ENCODE measurements at regions not wholly inside any gene's neighbourhood (a gene's known extent, or its start where the extent isn't known, plus 50 kb on each side); places are given as distances from the start of the nearest gene placed in this dataset.

DNA sequence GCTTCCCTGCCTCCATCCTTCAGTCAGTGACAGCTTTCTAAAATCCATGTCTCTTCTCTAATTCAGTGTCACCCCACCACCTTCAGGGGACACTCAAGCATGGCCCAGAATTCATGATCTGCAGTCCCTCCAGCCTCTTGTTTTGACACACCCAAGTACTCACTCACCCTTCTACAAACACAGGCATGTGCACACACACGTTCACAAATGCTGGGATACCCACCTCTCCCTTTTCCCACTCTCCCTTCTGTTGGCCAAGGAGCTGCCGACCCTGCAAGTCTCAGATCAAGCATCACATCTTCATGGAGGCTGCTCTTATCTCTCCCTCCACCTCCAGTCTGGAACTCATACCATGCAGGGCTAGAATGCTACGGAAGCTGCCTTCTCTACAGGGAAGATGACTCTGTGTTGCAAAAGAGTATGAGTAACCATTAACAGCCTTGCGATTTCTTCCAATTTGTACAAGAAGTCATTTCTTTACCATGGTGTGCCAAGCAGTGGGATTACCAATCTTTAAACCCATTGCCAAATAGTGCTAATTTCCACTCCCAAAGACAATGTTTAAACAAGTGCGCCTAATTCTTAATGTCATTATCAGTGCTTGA lies 196.1 kb downstream of the BCL11B start:
- H3K79me2 ChIP-seq (ENCODE audit: insufficient read depth), result no peaks in the 10 kb centered on the region
- under 1% methylated on average over 5 of the region's 5 CpGs for WGBS (ENCODE audit: low lambda C conversion rate)
- H3K4me3 ChIP-seq (ENCODE audit: low read depth in 2 of 2, low read length in 1 of 2), result no peak overlapping the region
- H3K9me3 ChIP-seq, result no peaks in the 10 kb centered on the region
- no peaks in the 10 kb centered on the region for H3K4me1 ChIP-seq (ENCODE audit: control insufficient read depth in 1 of 2, insufficient read depth in 2 of 2, low read depth in 1 of 2, low read length in 1 of 2)
- no peaks in the 10 kb centered on the region for H3F3A ChIP-seq (replicated peaks; ENCODE audit: insufficient read depth)
- TF ChIP-seq RCOR1 (IDR thresholded peaks at IDR 0.05; ENCODE audit: low read length) (no peak), SIN3A (IDR thresholded peaks at IDR 0.05; ENCODE audit: borderline replicate concordance, low read depth, low read length) (no peak), TCF12 (IDR thresholded peaks at IDR 0.05) (no peak), FOXM1 (IDR thresholded peaks at IDR 0.05; ENCODE audit: low read depth) (no peak), FOSL2 (IDR thresholded peaks at IDR 0.05; ENCODE audit: borderline replicate concordance, low read depth) (no peak), ELF1 (IDR thresholded peaks at IDR 0.05) (no peak), RAD21 (IDR thresholded peaks at IDR 0.05; ENCODE audit: low read length) (no peak), GATA2 (CRISPR knock-in tag; IDR thresholded peaks at IDR 0.05) (no peak), NRF1 (IDR thresholded peaks at IDR 0.05; ENCODE audit: low read depth, low read length) (no peak), TEAD4 (IDR thresholded peaks at IDR 0.05; ENCODE audit: borderline replicate concordance, insufficient read depth) (no peak), FOXJ3 (CRISPR knock-in tag; IDR thresholded peaks at IDR 0.05) (no peak), MXI1 (IDR thresholded peaks at IDR 0.05; ENCODE audit: low read depth, low read length) (no peak)
- TF ChIP-seq, protein P1, sequence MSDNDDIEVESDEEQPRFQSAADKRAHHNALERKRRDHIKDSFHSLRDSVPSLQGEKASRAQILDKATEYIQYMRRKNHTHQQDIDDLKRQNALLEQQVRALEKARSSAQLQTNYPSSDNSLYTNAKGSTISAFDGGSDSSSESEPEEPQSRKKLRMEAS (IDR thresholded peaks at IDR 0.05; ENCODE audit: low read depth), result no peak
- TF ChIP-seq, protein P2, sequence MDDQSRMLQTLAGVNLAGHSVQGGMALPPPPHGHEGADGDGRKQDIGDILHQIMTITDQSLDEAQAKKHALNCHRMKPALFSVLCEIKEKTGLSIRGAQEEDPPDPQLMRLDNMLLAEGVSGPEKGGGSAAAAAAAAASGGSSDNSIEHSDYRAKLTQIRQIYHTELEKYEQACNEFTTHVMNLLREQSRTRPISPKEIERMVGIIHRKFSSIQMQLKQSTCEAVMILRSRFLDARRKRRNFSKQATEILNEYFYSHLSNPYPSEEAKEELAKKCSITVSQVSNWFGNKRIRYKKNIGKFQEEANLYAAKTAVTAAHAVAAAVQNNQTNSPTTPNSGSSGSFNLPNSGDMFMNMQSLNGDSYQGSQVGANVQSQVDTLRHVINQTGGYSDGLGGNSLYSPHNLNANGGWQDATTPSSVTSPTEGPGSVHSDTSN (IDR thresholded peaks at IDR 0.05), result no peak
- TF ChIP-seq, protein P3, sequence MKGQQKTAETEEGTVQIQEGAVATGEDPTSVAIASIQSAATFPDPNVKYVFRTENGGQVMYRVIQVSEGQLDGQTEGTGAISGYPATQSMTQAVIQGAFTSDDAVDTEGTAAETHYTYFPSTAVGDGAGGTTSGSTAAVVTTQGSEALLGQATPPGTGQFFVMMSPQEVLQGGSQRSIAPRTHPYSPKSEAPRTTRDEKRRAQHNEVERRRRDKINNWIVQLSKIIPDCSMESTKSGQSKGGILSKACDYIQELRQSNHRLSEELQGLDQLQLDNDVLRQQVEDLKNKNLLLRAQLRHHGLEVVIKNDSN (IDR thresholded peaks at IDR 0.05; ENCODE audit: borderline replicate concordance, low read depth), result no peak
- TF ChIP-seq, protein P4, sequence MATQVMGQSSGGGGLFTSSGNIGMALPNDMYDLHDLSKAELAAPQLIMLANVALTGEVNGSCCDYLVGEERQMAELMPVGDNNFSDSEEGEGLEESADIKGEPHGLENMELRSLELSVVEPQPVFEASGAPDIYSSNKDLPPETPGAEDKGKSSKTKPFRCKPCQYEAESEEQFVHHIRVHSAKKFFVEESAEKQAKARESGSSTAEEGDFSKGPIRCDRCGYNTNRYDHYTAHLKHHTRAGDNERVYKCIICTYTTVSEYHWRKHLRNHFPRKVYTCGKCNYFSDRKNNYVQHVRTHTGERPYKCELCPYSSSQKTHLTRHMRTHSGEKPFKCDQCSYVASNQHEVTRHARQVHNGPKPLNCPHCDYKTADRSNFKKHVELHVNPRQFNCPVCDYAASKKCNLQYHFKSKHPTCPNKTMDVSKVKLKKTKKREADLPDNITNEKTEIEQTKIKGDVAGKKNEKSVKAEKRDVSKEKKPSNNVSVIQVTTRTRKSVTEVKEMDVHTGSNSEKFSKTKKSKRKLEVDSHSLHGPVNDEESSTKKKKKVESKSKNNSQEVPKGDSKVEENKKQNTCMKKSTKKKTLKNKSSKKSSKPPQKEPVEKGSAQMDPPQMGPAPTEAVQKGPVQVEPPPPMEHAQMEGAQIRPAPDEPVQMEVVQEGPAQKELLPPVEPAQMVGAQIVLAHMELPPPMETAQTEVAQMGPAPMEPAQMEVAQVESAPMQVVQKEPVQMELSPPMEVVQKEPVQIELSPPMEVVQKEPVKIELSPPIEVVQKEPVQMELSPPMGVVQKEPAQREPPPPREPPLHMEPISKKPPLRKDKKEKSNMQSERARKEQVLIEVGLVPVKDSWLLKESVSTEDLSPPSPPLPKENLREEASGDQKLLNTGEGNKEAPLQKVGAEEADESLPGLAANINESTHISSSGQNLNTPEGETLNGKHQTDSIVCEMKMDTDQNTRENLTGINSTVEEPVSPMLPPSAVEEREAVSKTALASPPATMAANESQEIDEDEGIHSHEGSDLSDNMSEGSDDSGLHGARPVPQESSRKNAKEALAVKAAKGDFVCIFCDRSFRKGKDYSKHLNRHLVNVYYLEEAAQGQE (IDR thresholded peaks at IDR 0.05; ENCODE audit: low read depth, low read length), result no peak
- TF ChIP-seq, protein P5, sequence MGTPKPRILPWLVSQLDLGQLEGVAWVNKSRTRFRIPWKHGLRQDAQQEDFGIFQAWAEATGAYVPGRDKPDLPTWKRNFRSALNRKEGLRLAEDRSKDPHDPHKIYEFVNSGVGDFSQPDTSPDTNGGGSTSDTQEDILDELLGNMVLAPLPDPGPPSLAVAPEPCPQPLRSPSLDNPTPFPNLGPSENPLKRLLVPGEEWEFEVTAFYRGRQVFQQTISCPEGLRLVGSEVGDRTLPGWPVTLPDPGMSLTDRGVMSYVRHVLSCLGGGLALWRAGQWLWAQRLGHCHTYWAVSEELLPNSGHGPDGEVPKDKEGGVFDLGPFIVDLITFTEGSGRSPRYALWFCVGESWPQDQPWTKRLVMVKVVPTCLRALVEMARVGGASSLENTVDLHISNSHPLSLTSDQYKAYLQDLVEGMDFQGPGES (IDR thresholded peaks at IDR 0.05; ENCODE audit: low read depth, low read length), result no peak
- TF ChIP-seq, protein P6, sequence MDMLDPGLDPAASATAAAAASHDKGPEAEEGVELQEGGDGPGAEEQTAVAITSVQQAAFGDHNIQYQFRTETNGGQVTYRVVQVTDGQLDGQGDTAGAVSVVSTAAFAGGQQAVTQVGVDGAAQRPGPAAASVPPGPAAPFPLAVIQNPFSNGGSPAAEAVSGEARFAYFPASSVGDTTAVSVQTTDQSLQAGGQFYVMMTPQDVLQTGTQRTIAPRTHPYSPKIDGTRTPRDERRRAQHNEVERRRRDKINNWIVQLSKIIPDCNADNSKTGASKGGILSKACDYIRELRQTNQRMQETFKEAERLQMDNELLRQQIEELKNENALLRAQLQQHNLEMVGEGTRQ (IDR thresholded peaks at IDR 0.05; ENCODE audit: borderline replicate concordance, low read depth, low read length), result no peak
- TF ChIP-seq, protein P7, sequence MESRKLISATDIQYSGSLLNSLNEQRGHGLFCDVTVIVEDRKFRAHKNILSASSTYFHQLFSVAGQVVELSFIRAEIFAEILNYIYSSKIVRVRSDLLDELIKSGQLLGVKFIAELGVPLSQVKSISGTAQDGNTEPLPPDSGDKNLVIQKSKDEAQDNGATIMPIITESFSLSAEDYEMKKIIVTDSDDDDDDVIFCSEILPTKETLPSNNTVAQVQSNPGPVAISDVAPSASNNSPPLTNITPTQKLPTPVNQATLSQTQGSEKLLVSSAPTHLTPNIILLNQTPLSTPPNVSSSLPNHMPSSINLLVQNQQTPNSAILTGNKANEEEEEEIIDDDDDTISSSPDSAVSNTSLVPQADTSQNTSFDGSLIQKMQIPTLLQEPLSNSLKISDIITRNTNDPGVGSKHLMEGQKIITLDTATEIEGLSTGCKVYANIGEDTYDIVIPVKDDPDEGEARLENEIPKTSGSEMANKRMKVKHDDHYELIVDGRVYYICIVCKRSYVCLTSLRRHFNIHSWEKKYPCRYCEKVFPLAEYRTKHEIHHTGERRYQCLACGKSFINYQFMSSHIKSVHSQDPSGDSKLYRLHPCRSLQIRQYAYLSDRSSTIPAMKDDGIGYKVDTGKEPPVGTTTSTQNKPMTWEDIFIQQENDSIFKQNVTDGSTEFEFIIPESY (IDR thresholded peaks at IDR 0.05; ENCODE audit: borderline replicate concordance, low read depth), result no peak
- ChIA-PET POLR2A (no interaction called here), CTCF (no interaction called here)
- peaks cover 11% of the 10 kb centered on the region for H3K27me3 ChIP-seq (ENCODE audit: insufficient read depth)
- H3K4me2 ChIP-seq, result no peak overlapping the region
- H3K27ac ChIP-seq (ENCODE audit: low read depth in 2 of 2, low read length in 1 of 2), result no peak overlapping the region
- no peak overlapping the region for H3K9ac ChIP-seq
- no peaks in the 10 kb centered on the region for H3K36me3 ChIP-seq (replicated peaks in 1 of 2; ENCODE audit: control insufficient read depth in 1 of 2, insufficient read depth in 2 of 2, low read length in 1 of 2)
- H4K20me1 ChIP-seq (ENCODE audit: insufficient read depth), result no peaks in the 10 kb centered on the region
- DNase-seq, result no peak
- no peak overlapping the region for H2AFZ ChIP-seq (ENCODE audit: low read depth)
- H3K9me2 ChIP-seq, result no peaks in the 10 kb centered on the region

Data from SK-N-SH (cell line).